HUES6 (cell line): ENCODE measurements at regions not wholly inside any gene's neighbourhood (a gene's known extent, or its start where the extent isn't known, plus 50 kb on each side); places are given as distances from the start of the nearest gene placed in this dataset.

Experiments
- H3K27ac ChIP-seq: 2 replicates; pipeline ENCODE4 v1.7.0; 2013; ENCODE audit warnings: low read depth, mild to moderate bottlenecking, low read length, inconsistent platforms
- H3K27me3 ChIP-seq: 2 replicates; pipeline ENCODE4 v1.6.1; 2013; ENCODE audit warnings: low read length; ENCODE audit not compliant: control insufficient read depth, insufficient read depth
- H3K36me3 ChIP-seq: 2 replicates; pipeline ENCODE4 v1.6.1; 2013; ENCODE audit warnings: low read length; ENCODE audit not compliant: control insufficient read depth, insufficient read depth
- H3K4me1 ChIP-seq: 2 replicates; pipeline ENCODE4 v1.6.1; 2013; ENCODE audit warnings: low read length; ENCODE audit not compliant: control insufficient read depth, insufficient read depth
- H3K4me3 ChIP-seq: 2 replicates; pipeline ENCODE4 v1.5.1; 2013; ENCODE audit warnings: low read depth, low read length
- H3K9ac ChIP-seq: one replicate; pipeline ENCODE4 v1.6.1; 2013; ENCODE audit warnings: mild to moderate bottlenecking, low read length
- H3K9me3 ChIP-seq: 2 replicates; pipeline ENCODE4 v1.6.1; 2013; ENCODE audit warnings: low read depth, low read length; ENCODE audit not compliant: control insufficient read depth, insufficient read depth

DNA sequence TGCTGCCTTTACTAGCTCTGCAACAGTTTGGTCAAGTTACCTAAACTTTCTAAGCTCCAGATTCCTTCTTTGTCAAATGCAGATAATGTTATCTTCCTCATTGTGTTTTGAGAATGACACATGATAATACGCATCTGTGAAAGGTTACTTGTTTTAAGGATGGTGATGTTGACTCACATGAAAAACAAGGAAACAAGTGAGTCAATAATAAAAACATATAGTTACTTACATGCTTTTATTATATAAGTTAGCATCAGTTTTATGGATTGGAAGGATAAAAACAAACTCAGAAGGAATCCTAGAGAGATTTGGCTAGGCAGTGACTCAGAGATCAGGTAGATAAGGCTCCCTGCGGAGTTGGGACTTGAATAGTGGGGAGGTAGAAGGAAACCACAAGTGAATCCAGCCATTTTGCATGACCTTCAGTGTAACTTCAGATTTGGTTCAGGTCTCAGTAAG lies 144.6 kb downstream of the LMO4 start:
- H3K27ac ChIP-seq = no peak overlapping the region
- no peaks in the 10 kb centered on the region for H3K36me3 ChIP-seq

DNA sequence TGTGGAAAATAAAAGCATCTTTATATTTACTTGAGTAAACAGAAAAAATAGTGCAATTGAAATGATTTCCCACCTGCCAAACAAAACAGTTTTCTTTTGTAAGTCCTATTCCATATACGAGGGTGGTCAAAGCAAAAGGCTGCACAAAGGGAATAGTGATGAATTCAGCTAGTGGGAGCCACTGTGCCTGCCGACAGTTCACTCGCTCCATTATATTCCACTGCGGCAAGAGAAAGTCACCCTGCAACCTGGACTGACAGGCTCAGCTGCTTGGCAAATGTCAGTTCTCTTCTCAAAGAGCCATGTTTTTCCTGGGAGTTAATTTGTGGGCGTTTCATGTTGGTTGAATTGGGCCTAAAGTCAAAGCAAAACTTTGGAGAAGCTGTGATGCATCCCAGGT lies 145.4 kb downstream of the LMO4 start:
- Histone ChIP-seq H3K27me3 (no peaks in the 10 kb centered on the region), H3K4me3 (no peak overlapping the region), H3K4me1 (peaks cover 12% of the 10 kb centered on the region), H3K27ac (no peak overlapping the region), H3K9me3 (no peaks in the 10 kb centered on the region), H3K9ac (no peak overlapping the region), H3K36me3 (no peaks in the 10 kb centered on the region)

More for the DNA sequence above, 144.6 kb downstream of the LMO4 start:
- Histone ChIP-seq H3K4me3 (no peak overlapping the region), H3K9ac (no peak overlapping the region), H3K27me3 (no peaks in the 10 kb centered on the region), H3K4me1 (peaks cover 12% of the 10 kb centered on the region), H3K9me3 (no peaks in the 10 kb centered on the region)

DNA sequence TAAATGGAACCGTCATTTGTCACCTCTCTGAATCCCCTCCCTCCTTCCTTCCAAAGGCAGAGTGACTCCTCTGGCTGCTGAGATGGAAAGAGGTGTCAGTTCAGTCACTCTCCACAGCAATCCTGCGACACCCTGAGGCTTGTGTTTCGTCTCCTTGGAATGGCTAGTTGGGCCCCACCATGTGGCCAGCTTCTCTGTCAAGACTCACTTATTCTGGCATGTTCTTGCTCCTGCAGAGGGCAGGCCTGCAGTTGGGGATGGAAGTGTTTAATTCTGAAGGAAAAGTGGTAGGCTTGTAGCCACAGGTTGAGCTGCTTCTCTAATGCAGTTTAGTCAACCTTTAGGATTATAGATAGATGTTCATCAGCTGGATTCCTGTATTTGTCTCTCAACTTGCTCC lies 149.6 kb downstream of the LMO4 start:
- Histone ChIP-seq H3K9me3 (no peaks in the 10 kb centered on the region), H3K4me3 (no peak overlapping the region), H3K9ac (no peak overlapping the region), H3K27ac (no peak overlapping the region), H3K36me3 (no peaks in the 10 kb centered on the region), H3K4me1 (peaks cover 4% of the 10 kb centered on the region; the same call in 1 of the 2 replicates), H3K27me3 (no peaks in the 10 kb centered on the region)

DNA sequence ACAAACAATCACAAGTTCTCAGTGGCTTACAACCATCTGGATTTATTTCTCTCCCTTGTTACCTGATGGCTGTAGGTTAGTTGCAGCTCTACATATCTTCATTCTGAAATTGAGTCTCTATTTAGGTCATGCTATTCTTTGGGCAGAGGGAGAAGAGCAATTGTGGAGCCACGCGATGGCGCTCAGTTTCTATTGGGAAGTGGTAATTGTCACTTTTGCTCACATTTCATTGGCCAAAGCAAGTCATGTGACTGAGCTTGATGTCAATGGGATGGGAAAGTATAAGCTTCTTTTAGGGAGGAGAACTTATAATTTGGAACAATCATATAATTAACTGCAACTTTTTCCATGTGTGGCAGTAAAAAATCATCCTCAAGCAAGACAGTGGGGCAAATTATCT lies 166.5 kb downstream of the LMO4 start:
- no peak overlapping the region for H3K27ac ChIP-seq
- no peaks in the 10 kb centered on the region for H3K36me3 ChIP-seq
- H3K27me3 ChIP-seq = no peaks in the 10 kb centered on the region
- no peak overlapping the region for H3K9ac ChIP-seq
- no peaks in the 10 kb centered on the region for H3K4me1 ChIP-seq
- no peaks in the 10 kb centered on the region for H3K9me3 ChIP-seq
- no peak overlapping the region for H3K4me3 ChIP-seq

DNA sequence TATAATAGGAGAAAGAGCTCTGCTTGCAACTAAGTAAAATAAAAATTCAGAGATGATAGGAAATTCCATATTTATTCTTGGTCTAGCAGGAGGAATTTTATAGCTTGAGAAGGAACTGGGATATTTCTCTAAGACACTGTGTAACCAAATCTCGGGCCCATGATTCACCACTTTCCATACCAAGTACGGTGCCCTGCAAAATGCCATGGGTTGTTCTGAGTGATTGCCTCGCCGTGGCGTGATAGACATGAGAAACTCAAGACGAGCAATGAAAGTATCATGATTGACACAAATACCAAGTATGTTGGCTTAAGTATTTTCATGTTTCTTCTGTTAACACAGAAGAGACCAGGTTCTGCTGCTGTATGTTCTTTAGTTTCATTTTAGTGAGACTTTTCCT lies 167.2 kb downstream of the LMO4 start:
- Histone ChIP-seq H3K4me3 (no peak overlapping the region), H3K27ac (no peak overlapping the region), H3K9ac (no peak overlapping the region), H3K27me3 (no peaks in the 10 kb centered on the region), H3K4me1 (no peaks in the 10 kb centered on the region), H3K36me3 (no peaks in the 10 kb centered on the region), H3K9me3 (no peaks in the 10 kb centered on the region)

DNA sequence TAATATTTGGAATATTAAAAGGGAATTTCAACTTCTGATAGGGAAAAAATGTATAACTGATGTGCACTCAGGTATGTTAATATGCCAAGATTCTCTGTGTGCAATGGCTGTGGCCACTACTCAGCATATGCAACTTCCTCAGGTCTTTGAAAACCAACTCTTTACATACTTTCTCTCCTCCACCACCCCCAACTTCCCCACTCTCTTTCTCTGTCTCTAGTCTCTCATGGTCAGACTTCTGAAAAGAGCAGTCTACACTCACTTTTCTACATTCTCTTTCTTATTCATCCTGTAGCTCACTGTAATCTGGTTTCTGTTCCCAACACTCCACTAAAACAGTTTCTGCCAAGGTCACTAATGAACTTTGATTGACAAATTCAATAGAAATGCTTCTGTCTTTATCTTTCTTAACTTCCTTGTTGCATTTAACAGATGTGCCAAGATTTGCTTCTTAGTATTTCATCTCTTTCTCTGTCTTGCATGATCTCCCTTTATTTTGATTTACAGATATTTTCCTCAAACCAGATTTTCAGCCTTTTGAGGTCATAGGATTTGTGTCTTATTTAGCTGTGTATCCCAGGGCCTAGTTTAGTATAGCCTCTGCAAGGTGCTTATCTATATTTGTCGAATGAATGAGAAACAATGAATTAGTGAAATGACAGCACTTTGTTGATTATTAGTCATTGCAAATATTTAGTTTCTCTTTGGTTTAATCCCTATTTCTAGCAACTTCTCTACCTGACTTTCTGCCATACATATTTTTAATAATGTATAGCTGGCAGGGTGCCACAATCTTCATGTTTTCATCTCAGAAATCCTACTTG lies 168.9 kb downstream of the LMO4 start:
- H3K9me3 ChIP-seq = no peaks in the 10 kb centered on the region
- H3K27me3 ChIP-seq = no peaks in the 10 kb centered on the region
- no peaks in the 10 kb centered on the region for H3K4me1 ChIP-seq
- no peak overlapping the region for H3K9ac ChIP-seq
- no peaks in the 10 kb centered on the region for H3K36me3 ChIP-seq
- no peak overlapping the region for H3K27ac ChIP-seq
- H3K4me3 ChIP-seq = no peak overlapping the region

DNA sequence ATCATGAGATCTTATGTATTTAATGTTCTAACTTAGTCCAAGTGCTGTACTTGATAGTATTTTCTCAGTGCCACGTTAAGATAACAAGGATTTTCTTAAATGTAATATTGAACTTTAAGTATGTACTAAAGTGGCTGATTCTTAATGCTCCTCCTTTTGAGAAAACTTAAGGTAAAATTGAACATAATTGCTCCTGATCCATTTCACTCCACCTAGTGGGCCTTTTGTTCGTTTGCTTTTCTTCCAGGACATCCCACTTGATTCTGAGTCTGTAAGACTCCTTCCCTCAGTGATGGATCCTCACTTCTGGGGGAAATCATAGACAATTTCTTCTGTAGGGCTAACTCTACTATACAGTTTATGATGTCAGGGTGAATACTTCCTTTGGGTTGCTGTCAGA lies 173.1 kb downstream of the LMO4 start:
- no peak overlapping the region for H3K4me3 ChIP-seq
- no peak overlapping the region for H3K9ac ChIP-seq
- no peaks in the 10 kb centered on the region for H3K27me3 ChIP-seq
- H3K36me3 ChIP-seq = no peaks in the 10 kb centered on the region
- H3K4me1 ChIP-seq = no peaks in the 10 kb centered on the region; the same call in 1 of the 2 replicates
- no peaks in the 10 kb centered on the region for H3K9me3 ChIP-seq
- H3K27ac ChIP-seq = no peak overlapping the region

DNA sequence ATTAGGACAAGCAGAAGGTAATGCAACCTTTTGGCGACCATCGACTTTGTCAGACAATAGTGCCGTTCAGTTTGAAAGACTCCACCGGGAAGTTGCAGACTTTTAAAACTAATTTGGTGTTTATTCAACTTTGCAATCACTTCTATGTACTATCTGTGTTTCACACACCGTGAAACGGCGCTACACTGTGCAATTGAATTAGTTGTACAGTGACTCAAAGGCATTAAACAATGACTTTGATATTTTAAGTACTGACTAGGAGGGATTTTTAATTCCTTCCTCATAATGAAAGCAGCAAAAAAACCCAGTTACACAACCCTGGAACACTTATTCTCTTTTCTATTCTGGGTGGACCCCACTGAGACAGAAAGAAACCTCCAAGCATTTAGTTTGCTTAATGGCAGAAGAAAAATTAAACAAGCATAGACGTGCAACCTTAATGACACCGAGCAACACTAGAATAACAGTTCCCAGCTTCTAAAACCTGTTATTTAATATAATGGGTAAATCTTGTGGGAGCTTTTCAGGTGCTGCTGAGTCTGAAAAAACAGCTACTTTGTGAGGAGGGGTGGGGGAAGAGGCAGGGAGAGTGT lies 176.8 kb downstream of the LMO4 start:
- H3K4me3 ChIP-seq = no peak overlapping the region

DNA sequence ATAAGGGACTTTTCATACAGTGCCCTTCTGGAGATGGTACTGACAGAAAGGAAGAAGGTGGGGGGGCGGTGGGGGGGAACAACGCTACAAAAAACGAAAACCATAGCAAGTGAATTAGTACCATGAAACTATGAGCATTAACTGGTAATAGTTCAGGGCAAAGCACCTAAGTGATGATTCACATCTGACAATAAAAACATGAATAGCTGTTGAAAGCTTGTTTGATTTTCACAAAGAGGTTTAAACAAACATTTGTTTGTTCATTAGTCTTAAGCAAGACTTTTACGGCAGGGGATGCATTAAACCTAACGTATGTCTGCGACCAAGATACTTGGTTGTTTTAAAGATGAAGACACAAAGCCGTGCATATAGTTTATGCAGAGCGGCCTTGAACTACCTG lies 177.5 kb downstream of the LMO4 start:
- Histone ChIP-seq H3K36me3 (no peaks in the 10 kb centered on the region), H3K4me3 (no peak overlapping the region), H3K9ac (no peak overlapping the region), H3K27ac (no peak overlapping the region), H3K4me1 (no peaks in the 10 kb centered on the region; the same call in 1 of the 2 replicates), H3K9me3 (no peaks in the 10 kb centered on the region), H3K27me3 (no peaks in the 10 kb centered on the region)

More for the DNA sequence above, 176.8 kb downstream of the LMO4 start:
- Histone ChIP-seq H3K9ac (no peak overlapping the region), H3K36me3 (no peaks in the 10 kb centered on the region), H3K4me1 (no peaks in the 10 kb centered on the region; the same call in 1 of the 2 replicates), H3K27ac (no peak overlapping the region), H3K9me3 (no peaks in the 10 kb centered on the region), H3K27me3 (no peaks in the 10 kb centered on the region)

DNA sequence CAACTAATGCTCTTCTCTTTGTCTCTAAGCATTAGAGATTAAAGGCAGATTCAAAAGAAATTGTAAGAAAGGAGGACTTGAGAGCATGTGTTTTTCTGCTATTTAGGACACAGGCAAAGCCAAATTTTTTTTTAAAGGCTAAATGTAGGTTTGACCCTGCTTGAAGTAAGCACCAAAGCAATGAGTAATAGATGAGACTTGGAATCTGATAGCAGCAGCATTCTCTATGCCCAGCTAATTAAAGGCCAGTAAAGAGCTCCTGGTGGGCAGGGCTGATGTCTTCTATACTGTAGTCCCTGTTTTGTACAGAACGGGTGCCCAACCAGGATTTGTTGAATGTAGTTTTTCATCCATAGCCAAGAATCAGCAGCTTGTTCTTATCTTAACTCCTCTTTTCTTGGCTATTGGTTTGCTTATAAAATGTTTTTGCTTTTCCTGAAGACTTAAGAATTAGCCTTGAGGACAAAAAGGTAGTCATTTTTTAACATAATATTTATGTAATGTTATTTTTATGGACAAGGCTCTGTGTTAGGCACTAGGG lies 179.6 kb downstream of the LMO4 start:
- Histone ChIP-seq H3K27me3 (no peaks in the 10 kb centered on the region), H3K36me3 (no peaks in the 10 kb centered on the region), H3K9ac (no peak overlapping the region), H3K9me3 (no peaks in the 10 kb centered on the region), H3K27ac (no peak overlapping the region), H3K4me3 (no peak overlapping the region), H3K4me1 (no peaks in the 10 kb centered on the region; the same call in none of the 2 replicates)

DNA sequence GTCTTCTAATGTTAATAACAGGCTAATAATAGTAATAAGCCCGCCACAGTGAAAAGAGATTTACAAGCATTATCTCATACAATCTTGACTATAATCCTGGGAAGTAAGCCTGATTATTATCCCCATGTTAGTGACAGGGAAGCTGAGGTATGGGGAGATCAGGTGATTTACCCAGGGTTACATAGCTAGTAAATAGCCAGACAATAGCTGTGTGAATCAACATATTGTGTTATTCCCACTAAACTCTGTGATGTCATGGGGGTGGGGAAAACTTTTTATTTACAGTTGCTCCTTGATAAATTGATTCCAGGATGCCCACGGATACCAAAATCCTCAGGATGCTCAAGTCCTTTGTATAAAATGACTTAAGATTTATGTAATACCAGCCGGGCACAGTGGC lies 181.9 kb downstream of the LMO4 start:
- H3K9me3 ChIP-seq = no peaks in the 10 kb centered on the region
- no peak overlapping the region for H3K4me3 ChIP-seq
- H3K27ac ChIP-seq = no peak overlapping the region
- no peaks in the 10 kb centered on the region for H3K27me3 ChIP-seq
- H3K9ac ChIP-seq = no peak overlapping the region
- no peaks in the 10 kb centered on the region; the same call in none of the 2 replicates for H3K4me1 ChIP-seq
- H3K36me3 ChIP-seq = no peaks in the 10 kb centered on the region
